GM18873 (cell line): ENCODE measurements at regions not wholly inside any gene's neighbourhood (a gene's known extent, or its start where the extent isn't known, plus 50 kb on each side); places are given as distances from the start of the nearest gene placed in this dataset.

ENCODE experiments used
- ATAC-seq: cut with Tn5 transposase; IDR thresholded peaks from one replicate; pipeline ENCODE4 v1.9.1; 2021; ENCODE audit warnings: mild to moderate bottlenecking, moderate library complexity, moderate number of reproducible peaks; ENCODE audit not compliant: unreplicated experiment, low FRiP score

GRCh38 chrX:124975456-124975855, 344.2 kb upstream of the TEX13C start:
- ATAC-seq: no peak

- no peak for ATAC-seq
These were observed 338.3 kb upstream of the TEX13C start for GRCh38 chrX:124981420-124981819.

GRCh38 chrX:124984140-124984813, 335.4 kb upstream of the TEX13C start:
- no peak for ATAC-seq

- ATAC-seq: no peak
These were observed 333.4 kb upstream of the TEX13C start for GRCh38 chrX:124986284-124986683.

GRCh38 chrX:124993735-124994134, 325.9 kb upstream of the TEX13C start:
- ATAC-seq: no peak

- no peak for ATAC-seq
These were observed 325.3 kb upstream of the TEX13C start for GRCh38 chrX:124994404-124994803.

- ATAC-seq: no peak
These were observed 315.8 kb upstream of the TEX13C start for GRCh38 chrX:125003746-125004446.

GRCh38 chrX:125004799-125005198, 314.9 kb upstream of the TEX13C start:
- ATAC-seq: no peak

- no peak for ATAC-seq
These were observed 313.8 kb upstream of the TEX13C start for GRCh38 chrX:125005863-125006262.

GRCh38 chrX:125006704-125007103, 313.0 kb upstream of the TEX13C start:
- ATAC-seq: no peak

- no peak for ATAC-seq
These were observed 307.1 kb upstream of the TEX13C start for GRCh38 chrX:125012585-125012984.

- ATAC-seq: no peak
These were observed 290.5 kb upstream of the TEX13C start for GRCh38 chrX:125029131-125029530.
